ENCODE measurements at regions not wholly inside any gene's neighbourhood (a gene's known extent, or its start where the extent isn't known, plus 50 kb on each side); places are given as distances from the start of the nearest gene placed in this dataset.

DNA sequence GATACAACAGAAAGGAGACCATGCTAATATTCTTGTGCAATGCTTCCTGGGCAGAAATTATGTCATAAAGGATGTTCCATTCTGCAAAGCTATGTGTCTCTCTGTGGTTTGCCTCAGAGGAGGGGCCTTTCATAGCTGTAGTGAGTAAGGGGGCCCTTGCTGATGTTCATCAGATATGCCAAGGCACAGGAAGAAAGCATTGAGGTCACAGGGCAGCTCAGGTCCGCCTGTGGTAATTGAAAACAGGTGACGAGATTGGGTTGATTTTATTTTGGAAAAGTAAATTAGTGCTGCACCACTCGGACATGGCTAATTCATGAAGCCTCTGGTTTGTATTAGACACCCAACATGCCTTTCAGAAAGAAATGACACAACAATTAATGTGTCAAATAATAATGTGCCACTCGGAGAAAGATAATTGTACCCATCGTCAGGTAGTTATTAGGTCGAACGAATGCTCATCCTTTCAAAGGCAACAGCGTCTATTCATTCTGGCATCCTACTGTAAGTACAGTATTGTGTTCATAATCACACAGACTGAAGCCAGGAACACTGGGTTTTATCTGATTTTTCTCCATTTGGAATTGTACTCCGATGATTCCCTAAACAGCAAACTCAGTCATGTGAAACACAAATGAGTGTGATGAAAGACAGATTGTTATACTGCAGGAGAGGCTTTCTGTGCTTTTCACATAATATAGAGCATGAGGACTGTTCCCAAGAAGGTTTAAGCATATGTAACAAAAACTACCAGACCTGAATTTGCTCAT lies 421.6 kb upstream of the KLF12 start:
- H3K9ac ChIP-seq (ENCODE audit: insufficient read depth in 1 of 2, low read length in 2 of 2) = no peak overlapping the region
- H3K27me3 ChIP-seq (ENCODE audit: control insufficient read depth in 3 of 3, insufficient read depth in 3 of 3, low read length in 2 of 3) = no peaks in the 10 kb centered on the region
- ATAC-seq (ENCODE audit: insufficient read depth, low FRiP score) (no peak), DNase-seq (no peak)
- H3K36me3 ChIP-seq (ENCODE audit: control insufficient read depth in 4 of 4, insufficient read depth in 4 of 4, low read length in 4 of 4) = no peaks in the 10 kb centered on the region
- no peaks in the 10 kb centered on the region for H3K4me1 ChIP-seq (ENCODE audit: control insufficient read depth in 5 of 5, insufficient read depth in 5 of 5, low read length in 5 of 5)
- TF ChIP-seq, protein P1, sequence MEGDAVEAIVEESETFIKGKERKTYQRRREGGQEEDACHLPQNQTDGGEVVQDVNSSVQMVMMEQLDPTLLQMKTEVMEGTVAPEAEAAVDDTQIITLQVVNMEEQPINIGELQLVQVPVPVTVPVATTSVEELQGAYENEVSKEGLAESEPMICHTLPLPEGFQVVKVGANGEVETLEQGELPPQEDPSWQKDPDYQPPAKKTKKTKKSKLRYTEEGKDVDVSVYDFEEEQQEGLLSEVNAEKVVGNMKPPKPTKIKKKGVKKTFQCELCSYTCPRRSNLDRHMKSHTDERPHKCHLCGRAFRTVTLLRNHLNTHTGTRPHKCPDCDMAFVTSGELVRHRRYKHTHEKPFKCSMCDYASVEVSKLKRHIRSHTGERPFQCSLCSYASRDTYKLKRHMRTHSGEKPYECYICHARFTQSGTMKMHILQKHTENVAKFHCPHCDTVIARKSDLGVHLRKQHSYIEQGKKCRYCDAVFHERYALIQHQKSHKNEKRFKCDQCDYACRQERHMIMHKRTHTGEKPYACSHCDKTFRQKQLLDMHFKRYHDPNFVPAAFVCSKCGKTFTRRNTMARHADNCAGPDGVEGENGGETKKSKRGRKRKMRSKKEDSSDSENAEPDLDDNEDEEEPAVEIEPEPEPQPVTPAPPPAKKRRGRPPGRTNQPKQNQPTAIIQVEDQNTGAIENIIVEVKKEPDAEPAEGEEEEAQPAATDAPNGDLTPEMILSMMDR (IDR thresholded peaks at IDR 0.05; ENCODE audit: control extremely low read depth, extremely low read depth) = no peak
- H3K27ac ChIP-seq (ENCODE audit: low read depth in 1 of 2, low read length in 1 of 2) = no peak overlapping the region
- no peaks in the 10 kb centered on the region for H3K9me3 ChIP-seq (ENCODE audit: control insufficient read depth in 4 of 4, insufficient read depth in 3 of 4, low read length in 3 of 4)
- WGBS, 2 donors = 89% methylated on average over 9 of the region's 9 CpGs
- no peak overlapping the region for H3K4me3 ChIP-seq

DNA sequence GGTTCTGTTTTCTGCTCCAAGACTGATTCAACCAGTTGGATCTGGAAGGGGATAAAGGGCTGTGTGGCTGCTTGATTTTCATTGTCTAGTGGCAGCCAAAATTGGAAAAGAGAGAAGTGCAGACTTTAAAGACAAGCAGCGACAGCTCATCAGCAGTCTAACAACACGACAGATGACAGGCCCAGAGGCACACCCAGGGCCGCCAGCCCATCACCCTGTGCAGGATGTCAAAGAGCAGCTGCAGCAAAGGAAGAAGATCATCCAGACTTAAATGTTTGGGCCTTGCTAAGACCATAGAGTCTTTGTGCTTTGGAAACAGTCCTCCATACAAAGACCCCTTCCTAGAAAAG lies 421.0 kb upstream of the KLF12 start:
- no peak for ATAC-seq (ENCODE audit: insufficient read depth, low FRiP score)
- H3K9me3 ChIP-seq (ENCODE audit: control insufficient read depth in 4 of 4, insufficient read depth in 3 of 4, low read length in 3 of 4) = no peaks in the 10 kb centered on the region

GRCh38 chr13:74554569-74555275 lies 420.5 kb upstream of the KLF12 start:
- H3K27me3 ChIP-seq (ENCODE audit: control insufficient read depth in 3 of 3, insufficient read depth in 3 of 3, low read length in 2 of 3) = no peaks in the 10 kb centered on the region
- WGBS, 2 donors = 86 to 87% methylated on average over 8 of the region's 8 CpGs
- no peaks in the 10 kb centered on the region for H3K36me3 ChIP-seq (ENCODE audit: control insufficient read depth in 4 of 4, insufficient read depth in 4 of 4, low read length in 4 of 4)
- no peaks in the 10 kb centered on the region for H3K9me3 ChIP-seq (ENCODE audit: control insufficient read depth in 4 of 4, insufficient read depth in 3 of 4, low read length in 3 of 4)
- no peaks in the 10 kb centered on the region for H3K4me1 ChIP-seq (ENCODE audit: control insufficient read depth in 5 of 5, insufficient read depth in 5 of 5, low read length in 5 of 5)
- H3K4me3 ChIP-seq = no peak overlapping the region
- no peak overlapping the region for H3K27ac ChIP-seq (ENCODE audit: low read depth in 1 of 2, low read length in 1 of 2)
- H3K9ac ChIP-seq (ENCODE audit: insufficient read depth in 1 of 2, low read length in 2 of 2) = no peak overlapping the region
- ATAC-seq (ENCODE audit: insufficient read depth, low FRiP score) (no peak), DNase-seq (no peak)
- TF ChIP-seq, protein P1 (IDR thresholded peaks at IDR 0.05; ENCODE audit: control extremely low read depth, extremely low read depth) = no peak

More for the DNA sequence above, 421.0 kb upstream of the KLF12 start:
- 72 to 84% methylated on average over 3 of the region's 3 CpGs for WGBS, 2 donors
- DNase-seq = no peak
- Histone ChIP-seq H3K27ac (ENCODE audit: low read depth in 1 of 2, low read length in 1 of 2) (no peak overlapping the region), H3K4me1 (ENCODE audit: control insufficient read depth in 5 of 5, insufficient read depth in 5 of 5, low read length in 5 of 5) (no peaks in the 10 kb centered on the region), H3K4me3 (no peak overlapping the region), H3K27me3 (ENCODE audit: control insufficient read depth in 3 of 3, insufficient read depth in 3 of 3, low read length in 2 of 3) (no peaks in the 10 kb centered on the region), H3K36me3 (ENCODE audit: control insufficient read depth in 4 of 4, insufficient read depth in 4 of 4, low read length in 4 of 4) (no peaks in the 10 kb centered on the region), H3K9ac (ENCODE audit: insufficient read depth in 1 of 2, low read length in 2 of 2) (no peak overlapping the region)
- TF ChIP-seq, protein P1 (IDR thresholded peaks at IDR 0.05; ENCODE audit: control extremely low read depth, extremely low read depth) = no peak
